OCI-LY3 (cell line): ENCODE measurements at regions not wholly inside any gene's neighbourhood (a gene's known extent, or its start where the extent isn't known, plus 50 kb on each side); places are given as distances from the start of the nearest gene placed in this dataset.

Experiments
- H2AFZ ChIP-seq: fragments of 200-600, 300-600 bp; shearing (Covaris generic); 2 replicates; pipeline ENCODE4 v1.6.0; 2014; ENCODE audit warnings: antibody characterized with exemption, low read depth, low read length
- H3K27ac ChIP-seq: fragments of 200-600, 300-600 bp; sonication (generic); 2 replicates; pipeline ENCODE4 v1.5.1; 2014; ENCODE audit warnings: mild to moderate bottlenecking, low read length, moderate library complexity, mixed read lengths
- H3K27me3 ChIP-seq: fragments of 200-600, 300-600 bp; sonication (generic); 2 replicates; pipeline ENCODE4 v1.6.1; 2014; ENCODE audit warnings: low read depth, low read length, mixed read lengths
- H3K36me3 ChIP-seq: fragments of 200-600, 300-600 bp; sonication (generic); replicated peaks from 2 replicates; pipeline ENCODE3; 2014; ENCODE audit warnings: low read depth, low read length, mixed read lengths
- H3K4me1 ChIP-seq: fragments of 300-600, 200-600 bp; sonication (generic); 2 replicates; pipeline ENCODE4 v1.6.1; 2014; ENCODE audit warnings: low read length, mixed read lengths
- H3K4me2 ChIP-seq: fragments of 200-600, 300-600 bp; sonication (generic); 2 replicates; pipeline ENCODE4 v1.6.1; 2014; ENCODE audit warnings: low read length, mixed read lengths
- H3K4me3 ChIP-seq: fragments of 300-600, 200-600 bp; sonication (generic); 2 replicates; pipeline ENCODE4 v1.5.1; 2014; ENCODE audit warnings: antibody characterized with exemption, mild to moderate bottlenecking, low read length, moderate library complexity
- H3K79me2 ChIP-seq: fragments of 300-600, 200-600 bp; shearing (Covaris generic); 2 replicates; pipeline ENCODE4 v1.6.1; 2014; ENCODE audit warnings: mild to moderate bottlenecking, low read length, mixed read lengths
- H3K9ac ChIP-seq: fragments of 300-600, 200-600 bp; shearing (Covaris generic); 2 replicates; pipeline ENCODE4 v1.6.0; 2014; ENCODE audit warnings: mild to moderate bottlenecking, low read length, moderate library complexity
- H3K9me3 ChIP-seq: fragments of 200-600, 300-600 bp; shearing (Covaris generic); 2 replicates; pipeline ENCODE4 v1.6.1; 2014; ENCODE audit warnings: low read length, mixed read lengths; ENCODE audit not compliant: insufficient read depth
- H4K20me1 ChIP-seq: fragments of 200-600, 300-600 bp; sonication (generic); 2 replicates; pipeline ENCODE4 v1.6.1; 2016; ENCODE audit warnings: low read length, mixed read lengths; ENCODE audit not compliant: insufficient read depth
- CTCF ChIP-seq: fragments of 200-600, 300-600 bp; sonication (generic); IDR thresholded peaks from 2 replicates; pipeline ENCODE4 v1.5.1; 2014; ENCODE audit warnings: antibody characterized with exemption, low read length, low read depth
- EZH2phosphoT487 ChIP-seq: fragments of 200-600 bp; shearing (Covaris generic); IDR thresholded peaks from 2 replicates; pipeline ENCODE4 v1.6.1; 2018; ENCODE audit warnings: antibody characterized with exemption, mixed run types, low read depth

DNA sequence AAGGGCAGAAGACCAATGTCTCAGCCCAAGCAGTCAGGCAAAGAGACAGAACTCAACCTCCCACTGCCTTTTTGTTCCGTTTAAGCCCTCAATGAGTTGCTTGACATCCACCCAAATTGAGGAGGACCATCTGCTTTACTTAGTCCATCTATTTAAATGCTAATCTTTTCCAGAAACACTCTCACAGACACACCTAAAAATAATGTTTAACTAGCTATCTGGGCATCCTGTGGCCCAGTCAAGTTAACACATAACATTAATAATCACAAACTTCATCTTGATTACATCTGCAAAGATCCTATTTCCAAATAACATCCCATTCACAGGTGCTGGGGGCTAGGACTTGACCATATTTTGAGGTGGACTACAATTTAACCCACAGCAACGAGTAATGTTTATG is 115.7 kb downstream of the RAB11FIP2 start:
- no peak overlapping the region for H3K27ac ChIP-seq
- H3K9me3 ChIP-seq: no peaks in the 10 kb centered on the region
- no peak overlapping the region for H3K4me3 ChIP-seq
- H3K27me3 ChIP-seq: no peaks in the 10 kb centered on the region
- H3K4me1 ChIP-seq: no peaks in the 10 kb centered on the region
- TF ChIP-seq EZH2phosphoT487 (no peak), CTCF (no peak)
- H4K20me1 ChIP-seq: no peaks in the 10 kb centered on the region
- no peak overlapping the region for H3K4me2 ChIP-seq
- H3K36me3 ChIP-seq: no peaks in the 10 kb centered on the region
- H3K9ac ChIP-seq: no peak overlapping the region
- no peaks in the 10 kb centered on the region for H3K79me2 ChIP-seq
- H2AFZ ChIP-seq: no peak overlapping the region

GRCh38 chr10:117933036-117933435 is 113.7 kb downstream of the RAB11FIP2 start:
- no peak overlapping the region for H3K27ac ChIP-seq
- H3K9me3 ChIP-seq: no peaks in the 10 kb centered on the region
- H3K79me2 ChIP-seq: no peaks in the 10 kb centered on the region
- H3K36me3 ChIP-seq: no peaks in the 10 kb centered on the region
- no peak overlapping the region for H2AFZ ChIP-seq
- H3K4me1 ChIP-seq: no peaks in the 10 kb centered on the region
- H3K4me3 ChIP-seq: no peak overlapping the region
- TF ChIP-seq EZH2phosphoT487 (no peak), CTCF (no peak)
- no peaks in the 10 kb centered on the region for H4K20me1 ChIP-seq
- no peaks in the 10 kb centered on the region for H3K27me3 ChIP-seq
- no peak overlapping the region for H3K9ac ChIP-seq
- H3K4me2 ChIP-seq: no peak overlapping the region

DNA sequence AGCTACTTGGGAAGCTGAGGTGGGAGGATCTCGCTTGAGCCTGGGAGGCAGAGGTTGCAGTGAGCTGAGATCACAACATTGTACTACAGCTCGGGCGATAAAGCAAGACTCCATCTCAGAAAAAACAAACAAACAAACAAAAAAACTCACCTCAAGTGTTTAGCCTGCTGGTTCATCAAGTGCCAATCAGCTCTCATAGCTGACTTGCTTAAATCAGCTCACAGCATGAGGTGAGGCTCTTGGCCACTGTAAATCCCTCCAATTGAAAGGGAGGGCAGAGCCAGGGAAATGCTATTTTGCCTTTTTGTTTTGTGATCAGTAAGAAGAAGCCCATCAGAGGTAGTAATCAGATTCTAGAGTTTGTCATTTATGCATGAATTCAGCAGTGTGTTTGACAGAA is 112.3 kb downstream of the RAB11FIP2 start:
- Histone ChIP-seq H3K79me2 (no peaks in the 10 kb centered on the region), H3K4me3 (no peak overlapping the region), H3K9ac (no peak overlapping the region), H3K9me3 (no peaks in the 10 kb centered on the region), H3K4me1 (no peaks in the 10 kb centered on the region), H3K4me2 (no peak overlapping the region), H3K36me3 (no peaks in the 10 kb centered on the region), H2AFZ (no peak overlapping the region), H4K20me1 (no peaks in the 10 kb centered on the region), H3K27ac (no peak overlapping the region), H3K27me3 (no peaks in the 10 kb centered on the region)
- TF ChIP-seq EZH2phosphoT487: no peak

- H3K79me2 ChIP-seq: no peaks in the 10 kb centered on the region
- no peak overlapping the region for H3K27ac ChIP-seq
- no peak overlapping the region for H2AFZ ChIP-seq
- no peak overlapping the region for H3K9ac ChIP-seq
- H3K4me1 ChIP-seq: no peaks in the 10 kb centered on the region
- H4K20me1 ChIP-seq: no peaks in the 10 kb centered on the region
- no peaks in the 10 kb centered on the region for H3K9me3 ChIP-seq
- H3K27me3 ChIP-seq: no peaks in the 10 kb centered on the region
- H3K4me2 ChIP-seq: no peak overlapping the region
- H3K4me3 ChIP-seq: no peak overlapping the region
- no peak for TF ChIP-seq EZH2phosphoT487
- no peak for TF ChIP-seq CTCF
- no peaks in the 10 kb centered on the region for H3K36me3 ChIP-seq
Observed at GRCh38 chr10:117936141-117936540, 110.6 kb downstream of the RAB11FIP2 start.

GRCh38 chr10:117936566-117936965 is 110.2 kb downstream of the RAB11FIP2 start:
- H3K4me1 ChIP-seq: no peaks in the 10 kb centered on the region
- H3K79me2 ChIP-seq: no peaks in the 10 kb centered on the region
- H2AFZ ChIP-seq: no peak overlapping the region
- H4K20me1 ChIP-seq: no peaks in the 10 kb centered on the region
- H3K27me3 ChIP-seq: no peaks in the 10 kb centered on the region
- H3K36me3 ChIP-seq: no peaks in the 10 kb centered on the region
- H3K4me2 ChIP-seq: no peak overlapping the region
- H3K9me3 ChIP-seq: no peaks in the 10 kb centered on the region
- no peak overlapping the region for H3K4me3 ChIP-seq
- TF ChIP-seq CTCF (no peak), EZH2phosphoT487 (no peak)
- H3K27ac ChIP-seq: no peak overlapping the region
- H3K9ac ChIP-seq: no peak overlapping the region
